ENCODE measurements at regions not wholly inside any gene's neighbourhood (a gene's known extent, or its start where the extent isn't known, plus 50 kb on each side); places are given as distances from the start of the nearest gene placed in this dataset.

GRCh38 chr3:148023994-148024393 is 614.8 kb downstream of the ZIC1 start:
- no peak for DNase-seq (ENCODE audit: low spot score)

DNA sequence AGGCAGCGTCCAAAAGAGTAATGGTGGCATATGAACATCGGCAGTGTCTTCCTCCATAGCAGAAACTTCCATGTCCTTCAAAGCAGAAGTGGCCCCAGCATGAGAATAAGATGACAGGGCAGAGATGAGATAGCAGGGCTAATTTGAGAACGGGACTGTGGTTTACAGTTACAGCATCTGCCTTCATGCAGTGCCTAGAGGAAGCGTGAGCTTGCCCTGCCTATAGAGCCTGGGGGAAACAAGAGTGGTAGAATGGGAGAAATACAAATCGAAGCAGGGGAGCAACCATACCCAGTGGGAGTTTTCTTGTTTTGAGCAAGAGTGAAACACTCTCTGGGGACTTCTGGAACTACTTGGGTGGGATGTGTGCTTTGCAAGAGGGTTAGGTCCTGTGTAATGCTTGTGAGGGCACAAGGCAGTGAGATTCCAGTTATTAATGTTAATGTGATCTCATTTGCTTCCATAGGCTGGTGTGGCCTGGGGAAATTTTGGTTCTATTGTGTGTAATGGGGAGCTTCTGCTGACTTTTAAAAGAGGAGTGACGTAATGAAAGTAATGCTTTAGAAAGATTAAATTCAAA is 616.9 kb downstream of the ZIC1 start:
- no peak for DNase-seq (ENCODE audit: low spot score)

GRCh38 chr3:148030975-148031374 is 621.8 kb downstream of the ZIC1 start:
- DNase-seq (ENCODE audit: low spot score): no peak

DNA sequence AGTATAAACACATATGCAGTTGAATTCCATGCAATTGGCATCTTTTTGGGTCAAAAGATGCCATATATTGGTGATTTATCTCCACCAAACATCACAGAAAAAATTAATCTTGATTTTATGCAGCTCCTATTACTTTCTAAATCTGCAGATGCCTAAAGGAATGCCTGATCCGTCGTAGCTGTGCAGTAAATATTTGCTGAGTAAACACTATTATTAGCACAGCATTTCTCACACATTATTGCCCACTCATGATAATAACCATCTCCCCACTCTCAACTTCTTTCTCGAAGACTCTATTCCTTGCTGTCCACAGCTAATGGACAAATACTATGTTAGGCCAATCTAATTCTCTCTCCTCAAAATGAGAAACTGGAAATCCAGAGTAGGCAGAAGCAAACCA is 625.2 kb downstream of the ZIC1 start:
- DNase-seq (ENCODE audit: low spot score): no peak

- no peak for DNase-seq (ENCODE audit: low spot score)
Measured at GRCh38 chr3:148036331-148036876, 627.2 kb downstream of the ZIC1 start.

GRCh38 chr3:148042663-148043445 is 633.7 kb downstream of the ZIC1 start:
- no peak for DNase-seq (ENCODE audit: low spot score)

GRCh38 chr3:148044151-148044550 is 635.0 kb downstream of the ZIC1 start:
- no peak for DNase-seq (ENCODE audit: low spot score)

- DNase-seq (ENCODE audit: low spot score): no peak
Measured at GRCh38 chr3:148054999-148055398, 642.7 kb upstream of the AGTR1 start.

DNA sequence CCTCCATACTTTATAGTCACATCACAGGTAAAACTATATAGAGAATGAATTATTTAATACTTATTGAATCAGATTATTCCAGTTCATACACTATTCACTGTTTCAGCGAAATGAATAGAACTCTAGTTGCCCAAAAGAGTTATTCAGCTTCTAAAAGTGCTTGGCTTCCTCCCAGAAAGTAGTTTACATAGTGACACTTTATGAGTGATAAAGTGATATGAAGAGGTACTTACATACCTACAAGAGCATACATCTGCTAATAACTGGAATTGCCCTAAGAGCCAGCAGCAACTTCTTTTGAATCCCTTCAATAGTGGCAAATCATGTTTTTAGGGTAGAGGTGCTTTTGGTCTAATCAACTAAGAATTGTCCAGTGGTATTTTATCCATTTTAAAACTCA is 635.1 kb upstream of the AGTR1 start:
- DNase-seq (ENCODE audit: low spot score): no peak

GRCh38 chr3:148066802-148067201 is 630.9 kb upstream of the AGTR1 start:
- no peak for DNase-seq (ENCODE audit: low spot score)

DNA sequence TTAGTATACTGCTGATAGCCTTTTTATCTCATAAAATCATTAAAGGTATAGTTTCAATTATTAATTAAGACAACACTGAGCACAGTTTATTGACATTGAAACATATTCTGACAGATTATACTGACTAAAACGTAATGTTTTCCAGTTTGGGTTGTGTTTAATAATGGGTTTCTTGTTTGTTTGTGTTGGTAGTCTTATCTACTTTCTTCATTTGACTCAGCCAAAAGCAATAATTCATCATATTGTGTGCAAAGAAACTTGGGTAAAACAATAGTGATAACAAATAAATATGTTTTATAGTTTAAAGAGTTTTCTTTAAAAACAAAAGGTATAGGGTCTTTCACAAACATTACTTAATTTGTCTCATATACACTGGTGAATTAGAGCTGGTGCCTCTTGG is 629.2 kb upstream of the AGTR1 start:
- DNase-seq (ENCODE audit: low spot score): no peak

DNA sequence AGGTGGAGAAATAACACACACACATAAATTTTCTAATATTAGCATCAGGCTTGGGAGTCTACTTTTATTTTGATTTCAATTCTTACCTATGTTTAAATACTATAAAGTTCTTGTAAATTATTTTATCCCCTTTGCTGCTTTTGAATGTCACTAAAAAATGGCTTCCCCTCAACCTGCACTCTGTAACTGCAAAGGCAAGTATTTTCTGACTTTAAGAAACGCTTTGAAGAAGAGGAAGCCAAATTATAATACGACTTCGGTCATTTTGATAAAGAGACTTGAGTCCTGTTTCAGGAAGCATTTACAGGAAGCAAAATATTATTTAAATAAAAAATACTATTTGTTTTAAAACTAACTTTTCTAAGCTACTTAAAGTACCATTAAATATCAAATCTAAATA is 627.7 kb upstream of the AGTR1 start:
- no peak for DNase-seq (ENCODE audit: low spot score)

DNA sequence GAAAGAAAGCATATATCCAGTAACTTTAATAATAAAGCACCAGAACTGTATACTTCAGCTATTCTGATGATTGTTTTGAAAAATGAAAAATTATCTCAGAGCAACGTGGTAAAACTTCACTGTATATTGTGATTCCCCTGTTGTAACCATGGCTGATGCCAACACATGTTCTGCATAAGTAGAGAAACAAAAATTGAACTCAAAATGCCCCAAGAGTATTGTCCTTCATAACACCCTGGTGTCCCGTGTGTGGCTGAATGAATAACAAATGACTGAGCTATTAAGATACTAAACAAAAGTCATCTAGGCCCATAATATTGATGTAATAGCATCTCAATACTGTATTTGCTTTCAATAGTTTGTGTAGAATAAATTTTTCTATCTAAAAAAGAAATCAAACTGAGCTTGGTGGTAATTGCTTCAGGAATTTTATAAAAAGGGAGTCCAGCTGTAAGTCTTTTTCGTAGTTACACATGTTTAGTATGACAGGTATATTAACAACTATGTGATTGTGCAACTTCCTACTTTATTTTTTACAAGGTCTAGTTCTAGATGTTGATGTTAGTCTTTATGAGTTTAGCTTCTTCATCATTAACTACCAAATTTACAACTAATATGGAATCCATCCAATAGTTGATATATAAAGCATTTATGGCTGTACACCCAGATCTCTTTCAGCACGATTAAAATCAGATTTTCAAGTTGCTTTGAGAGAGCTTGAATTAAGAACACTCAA is 623.8 kb upstream of the AGTR1 start:
- no peak for DNase-seq (ENCODE audit: low spot score)

DNA sequence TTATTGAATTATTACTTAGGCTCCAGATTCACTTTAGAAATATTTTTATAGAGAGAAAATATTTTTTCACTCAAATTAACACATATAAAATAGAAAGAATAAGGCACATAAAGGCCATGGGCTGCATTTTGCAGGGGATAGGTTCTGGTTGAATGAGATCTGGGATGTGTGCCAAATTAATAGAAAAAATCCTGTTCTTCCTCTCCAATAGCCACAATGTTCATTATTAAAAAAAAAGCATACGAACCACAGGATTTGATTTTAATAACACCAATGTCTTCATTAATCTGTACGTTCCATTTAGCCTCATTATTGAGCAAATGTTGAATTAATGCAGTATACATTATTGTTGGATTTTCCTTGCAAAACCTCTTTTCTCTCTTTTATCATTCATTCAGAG is 622.8 kb upstream of the AGTR1 start:
- DNase-seq (ENCODE audit: low spot score): no peak

- DNase-seq (ENCODE audit: low spot score): peak; percentile 34
Measured at GRCh38 chr3:148075771-148076716, 621.7 kb upstream of the AGTR1 start.

- peak; percentile 22 for DNase-seq (ENCODE audit: low spot score)
Measured at GRCh38 chr3:148077318-148077923, 620.3 kb upstream of the AGTR1 start.

DNA sequence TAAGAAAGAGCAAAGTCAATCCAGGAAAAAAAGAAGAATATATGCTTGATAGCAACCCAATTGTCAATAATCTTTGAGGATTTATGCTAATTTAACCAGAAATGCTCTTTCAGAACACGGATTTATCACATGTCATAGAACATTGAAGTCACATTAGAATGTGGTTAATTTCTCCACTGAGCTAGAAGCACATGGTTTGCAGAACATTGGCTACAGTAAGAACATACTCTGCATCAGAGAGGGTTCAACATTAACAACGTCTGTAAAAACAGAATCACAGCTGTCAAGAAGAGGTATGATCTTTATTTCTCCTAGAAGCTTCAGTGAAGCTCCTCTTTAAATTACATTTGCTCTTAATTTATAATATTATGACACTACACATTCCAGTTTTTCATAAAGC is 619.7 kb upstream of the AGTR1 start:
- DNase-seq (ENCODE audit: low spot score): no peak

DNA sequence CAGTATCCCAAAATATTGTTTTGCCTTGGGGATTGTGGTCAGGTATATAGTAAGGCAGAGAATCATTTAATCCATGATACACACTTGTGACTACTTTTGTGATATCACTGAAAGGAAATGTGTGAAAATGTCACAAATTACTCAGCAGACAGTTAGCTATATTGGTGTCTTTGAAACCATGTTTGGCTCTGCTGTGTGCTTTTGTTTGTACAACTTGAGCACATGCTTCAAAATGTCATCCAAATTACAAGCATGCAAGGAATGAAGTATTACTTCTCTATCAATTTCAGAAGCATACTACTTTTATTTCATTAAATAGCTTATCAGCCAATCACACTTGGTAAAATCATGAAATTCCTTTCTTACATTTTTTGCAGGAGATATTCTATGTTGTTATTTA is 619.0 kb upstream of the AGTR1 start:
- no peak for DNase-seq (ENCODE audit: low spot score)

- DNase-seq (ENCODE audit: low spot score): no peak
Measured at GRCh38 chr3:148079370-148079769, 618.3 kb upstream of the AGTR1 start.

DNA sequence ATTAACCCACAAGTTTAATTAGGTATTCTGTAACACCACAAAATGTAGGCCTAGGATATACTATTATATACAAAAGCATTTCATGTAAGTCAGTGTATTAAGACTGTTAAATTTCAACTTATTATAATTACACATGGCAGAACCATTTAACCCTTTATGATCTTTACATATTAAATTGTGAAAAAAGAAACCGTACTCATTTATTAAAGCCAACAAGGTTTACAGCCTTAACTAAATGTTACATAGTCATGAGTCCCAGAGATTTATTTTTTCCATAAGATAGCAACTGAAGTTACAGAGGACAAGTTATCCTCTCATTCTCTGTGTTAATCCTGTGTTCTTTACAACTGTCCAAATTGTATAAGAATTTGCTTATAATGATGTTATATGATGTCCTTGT is 615.8 kb upstream of the AGTR1 start:
- no peak for DNase-seq (ENCODE audit: low spot score)

- DNase-seq (ENCODE audit: low spot score): no peak
Measured at GRCh38 chr3:148082506-148083280, 615.0 kb upstream of the AGTR1 start.

All from SW480 (cell line).